ENCODE measurements at regions not wholly inside any gene's neighbourhood (a gene's known extent, or its start where the extent isn't known, plus 50 kb on each side); places are given as distances from the start of the nearest gene placed in this dataset.

DNA sequence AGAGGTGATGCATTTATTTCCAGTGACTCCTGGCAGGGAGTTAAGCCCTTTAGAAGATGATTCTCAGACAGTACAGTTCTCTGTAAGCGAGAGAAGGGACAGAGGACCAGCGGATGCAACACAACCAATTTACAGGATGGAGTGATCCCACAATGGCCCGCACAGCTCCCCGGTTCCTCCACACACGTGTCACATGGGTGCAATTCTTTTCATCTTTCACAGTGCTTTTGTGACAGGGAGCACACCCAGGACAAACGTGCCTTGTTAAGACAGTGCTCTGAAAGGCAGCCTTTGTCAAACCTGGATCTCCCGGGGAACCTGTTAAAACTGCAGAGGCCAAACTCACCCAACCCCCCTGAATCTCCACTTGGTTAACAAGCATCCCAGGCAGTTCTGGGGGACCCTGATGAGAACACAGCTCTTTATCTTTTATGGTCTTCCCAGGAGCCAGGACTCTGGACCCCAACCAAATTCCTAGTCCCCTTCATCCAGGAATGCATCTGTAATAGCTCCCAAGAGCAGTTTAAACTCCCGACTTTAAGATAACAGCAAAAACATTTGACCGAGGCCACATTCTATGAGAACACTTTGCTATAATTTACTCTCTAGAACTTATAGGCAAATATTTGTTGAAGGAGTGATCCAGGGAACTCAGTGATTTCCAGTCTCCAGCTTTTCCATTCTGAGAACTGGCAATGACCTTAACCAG is 134.9 kb upstream of the CDH5 start:
- TF ChIP-seq CTCF (IDR thresholded peaks at IDR 0.05; ENCODE audit: borderline replicate concordance, insufficient read depth, low read depth, low read length) = no peak
- no peak overlapping the region for H3K4me3 ChIP-seq (ENCODE audit: low read depth, low read length)

DNA sequence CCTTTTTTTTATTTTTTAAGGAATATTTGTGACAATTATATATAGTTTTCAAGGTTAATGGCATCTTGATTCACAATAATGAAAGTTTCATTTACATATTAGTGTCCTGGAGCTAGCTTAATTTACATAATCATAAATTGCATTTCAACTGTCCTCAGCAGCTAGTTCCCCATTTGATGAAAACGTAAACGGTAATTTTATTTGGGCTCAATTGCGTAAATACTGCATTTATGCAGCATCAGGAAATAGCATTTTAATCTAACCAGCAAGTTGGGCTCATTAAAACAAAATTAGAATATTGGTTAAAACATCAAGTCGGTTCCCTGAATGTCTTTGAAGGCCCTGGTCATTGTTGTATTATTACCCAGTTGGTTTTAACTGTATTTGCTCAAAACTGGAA is 136.8 kb upstream of the CDH5 start:
- TF ChIP-seq CTCF (IDR thresholded peaks at IDR 0.05; ENCODE audit: borderline replicate concordance, insufficient read depth, low read depth, low read length) = no peak

GRCh38 chr16:66228792-66229191 is 137.7 kb upstream of the CDH5 start:
- H3K4me3 ChIP-seq (ENCODE audit: low read depth, low read length) = no peak overlapping the region
- no peak for TF ChIP-seq CTCF (IDR thresholded peaks at IDR 0.05; ENCODE audit: borderline replicate concordance, insufficient read depth, low read depth, low read length)

More for the DNA sequence above, 136.8 kb upstream of the CDH5 start:
- no peak overlapping the region for H3K4me3 ChIP-seq (ENCODE audit: low read depth, low read length)

- TF ChIP-seq CTCF (IDR thresholded peaks at IDR 0.05; ENCODE audit: borderline replicate concordance, insufficient read depth, low read depth, low read length) = no peak
- no peak overlapping the region for H3K4me3 ChIP-seq (ENCODE audit: low read depth, low read length)
Measured at GRCh38 chr16:66227766-66228530, 138.5 kb upstream of the CDH5 start.

- no peak overlapping the region for H3K4me3 ChIP-seq (ENCODE audit: low read depth, low read length)
- no peak for TF ChIP-seq CTCF (IDR thresholded peaks at IDR 0.05; ENCODE audit: borderline replicate concordance, insufficient read depth, low read depth, low read length)
Measured at GRCh38 chr16:66226762-66227161, 139.7 kb upstream of the CDH5 start.

DNA sequence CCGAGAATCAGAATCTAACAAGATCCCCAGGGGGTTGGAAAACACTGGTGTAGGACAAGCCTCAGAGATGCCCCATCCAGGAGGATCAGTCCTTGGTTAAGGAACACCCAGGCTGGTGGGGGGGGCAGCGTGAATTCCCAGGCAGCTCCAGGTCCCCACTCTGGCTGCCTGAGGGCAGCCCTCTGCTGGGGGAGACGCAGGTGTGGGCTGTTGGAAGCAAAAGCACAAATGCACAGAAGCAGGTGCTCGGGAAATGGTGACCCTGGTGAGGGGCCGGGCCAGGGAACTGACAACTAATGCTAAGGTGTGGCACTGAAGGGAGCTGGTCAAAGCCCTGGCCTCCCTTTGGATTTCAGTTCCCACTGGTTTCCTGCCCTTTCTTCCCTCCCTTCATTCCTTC is 140.8 kb upstream of the CDH5 start:
- TF ChIP-seq CTCF (IDR thresholded peaks at IDR 0.05; ENCODE audit: borderline replicate concordance, insufficient read depth, low read depth, low read length) = no peak
- no peak overlapping the region for H3K4me3 ChIP-seq (ENCODE audit: low read depth, low read length)

GRCh38 chr16:66224626-66225025 is 141.9 kb upstream of the CDH5 start:
- TF ChIP-seq CTCF (IDR thresholded peaks at IDR 0.05; ENCODE audit: borderline replicate concordance, insufficient read depth, low read depth, low read length) = no peak
- H3K4me3 ChIP-seq (ENCODE audit: low read depth, low read length) = no peak overlapping the region

Measured in GM12875 (cell line).